Mucosa of descending colon (tissue), 3 donors: ENCODE measurements at regions not wholly inside any gene's neighbourhood (a gene's known extent, or its start where the extent isn't known, plus 50 kb on each side); places are given as distances from the start of the nearest gene placed in this dataset.

Experiments used
- ATAC-seq: fragments of 200-7000 bp; cut with Tn5 transposase; one replicate; pipeline ENCODE4 v1.9.1; 2020; ENCODE audit warnings: mild to moderate bottlenecking, moderate library complexity
- DNase-seq, 3 donors: peaks; one replicate each; pipeline ENCODE4 v3.0.0-alpha.2; 2020
- H3K36me3 ChIP-seq: fragments of 200-600 bp; one replicate; pipeline ENCODE4 v1.8.0; 2021; ENCODE audit warnings: low read depth, mild to moderate bottlenecking
- H3K4me1 ChIP-seq: fragments of 200-600 bp; one replicate; pipeline ENCODE4 v1.8.0; 2021; ENCODE audit warnings: low read depth, mild to moderate bottlenecking
- H3K4me3 ChIP-seq: fragments of 200-600 bp; one replicate; pipeline ENCODE4 v1.8.0; 2021; ENCODE audit warnings: mild to moderate bottlenecking
- H3K9me3 ChIP-seq: fragments of 200-600 bp; one replicate; pipeline ENCODE4 v1.8.0; 2021; ENCODE audit warnings: mild to moderate bottlenecking
- CTCF ChIP-seq: fragments of 200-600 bp; IDR thresholded peaks from one replicate; pipeline ENCODE4 v1.8.0; 2022; ENCODE audit warnings: antibody characterized with exemption, mild to moderate bottlenecking
- intact Hi-C, 2 donors: fragments of 100-400 bp; cut with DNase I in 1 of 2; cut with micrococcal nuclease in 1 of 2; formaldehyde crosslinking; loops; one replicate each; pipeline versions ENCODE4 v1.11.0 to v1.11.1; 2022; cut with DNase I, micrococcal nuclease
- donor health status: DM: no; HTN: no; CAD: no; lungs with moderate emphysema.
- donor health status: DM: no; HTN: no; CAD: no.
- donor health status: DM: no; HTN: yes; CAD: no.

DNA sequence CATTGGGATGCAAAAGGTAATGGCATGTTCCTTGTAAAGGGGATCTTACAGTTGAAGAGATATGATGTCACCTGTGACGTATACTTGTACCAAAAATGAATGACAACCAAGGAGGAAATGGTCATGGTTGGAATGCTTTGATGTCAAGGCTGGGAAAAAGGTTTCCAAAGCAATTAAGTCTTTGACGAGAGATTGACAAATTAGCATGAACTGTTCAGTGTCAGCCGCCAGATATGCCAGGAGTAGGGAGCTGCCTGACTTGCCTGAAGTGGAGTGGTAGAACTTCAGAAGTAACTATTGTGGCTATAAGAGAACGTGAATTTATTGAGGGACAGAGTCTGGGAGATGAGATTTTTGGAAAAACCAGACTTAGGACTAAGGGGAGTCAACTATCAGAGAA lies 88.1 kb downstream of the SEPTIN7 start:
- ATAC-seq: no peak

DNA sequence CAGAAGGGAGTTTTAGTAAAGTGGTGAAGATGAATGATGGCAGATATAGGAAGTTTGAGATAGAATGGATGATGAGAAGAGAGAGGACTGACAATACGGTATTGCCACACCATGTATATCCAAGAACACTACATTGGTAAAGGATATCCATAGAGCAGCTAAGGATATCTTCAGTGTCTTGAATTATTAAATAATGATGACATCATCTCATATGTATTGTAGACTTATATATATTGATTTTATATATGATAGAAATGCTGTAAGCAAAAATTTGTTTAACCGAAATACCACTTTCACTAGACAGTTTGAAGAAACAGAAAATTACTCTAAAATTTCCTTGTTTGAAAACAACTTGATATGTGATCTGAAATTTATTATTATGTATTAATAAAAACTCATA lies 89.0 kb downstream of the SEPTIN7 start:
- Histone ChIP-seq H3K36me3 (no peaks in the 10 kb centered on the region), H3K4me1 (no peaks in the 10 kb centered on the region), H3K4me3 (no peak overlapping the region), H3K9me3 (no peaks in the 10 kb centered on the region)
- DNase-seq: no peak
- TF ChIP-seq CTCF: no peak
- intact Hi-C loops: no loop called here
- no peak for ATAC-seq

More for the DNA sequence above, 88.1 kb downstream of the SEPTIN7 start:
- no peak overlapping the region for H3K4me3 ChIP-seq
- H3K36me3 ChIP-seq: no peaks in the 10 kb centered on the region
- intact Hi-C loops: no loop called here
- no peaks in the 10 kb centered on the region for H3K9me3 ChIP-seq
- no peaks in the 10 kb centered on the region for H3K4me1 ChIP-seq
- TF ChIP-seq CTCF: no peak
- no peak for DNase-seq

DNA sequence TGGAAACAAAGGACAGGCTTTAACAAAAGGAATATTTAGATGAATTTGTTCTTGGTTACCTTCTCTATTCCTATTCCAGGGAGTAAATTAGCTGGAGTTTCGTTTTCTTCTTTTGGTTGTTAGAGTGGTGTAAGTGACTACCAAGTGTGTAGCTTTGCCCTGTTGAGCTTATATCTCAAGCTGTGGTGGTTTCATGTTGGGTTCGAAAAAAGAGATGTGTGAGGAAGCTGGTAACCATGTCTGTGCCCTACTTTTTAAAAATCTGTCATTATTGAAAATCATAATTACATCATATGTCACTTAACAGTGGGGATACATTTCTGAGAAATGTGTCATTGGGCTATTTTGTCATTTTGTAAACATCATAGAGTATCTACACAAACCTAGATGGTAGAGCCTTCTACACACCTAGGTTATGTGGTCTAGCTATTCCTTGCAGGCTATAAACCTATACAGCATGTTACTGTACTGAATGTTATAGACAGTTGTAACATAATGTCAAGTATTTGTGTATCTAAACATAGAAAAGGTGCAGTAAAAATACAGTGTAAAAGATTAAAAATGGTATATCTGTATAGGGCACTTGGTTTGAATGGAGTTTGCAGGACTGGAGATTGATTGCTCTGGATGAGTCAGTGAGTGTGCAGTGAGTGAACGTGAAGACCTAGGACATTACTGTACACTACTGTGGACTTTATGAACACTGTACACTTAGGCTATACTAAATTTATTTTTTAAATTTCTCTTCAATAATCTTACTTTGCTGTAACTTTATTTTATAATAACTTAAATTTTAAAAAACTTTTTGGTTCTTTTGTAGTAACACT lies 90.4 kb downstream of the SEPTIN7 start:
- Histone ChIP-seq H3K36me3 (no peaks in the 10 kb centered on the region), H3K4me1 (no peaks in the 10 kb centered on the region), H3K4me3 (no peak overlapping the region), H3K9me3 (no peaks in the 10 kb centered on the region)
- intact Hi-C loops: no loop called here
- no peak for TF ChIP-seq CTCF
- ATAC-seq: no peak
- no peak for DNase-seq

DNA sequence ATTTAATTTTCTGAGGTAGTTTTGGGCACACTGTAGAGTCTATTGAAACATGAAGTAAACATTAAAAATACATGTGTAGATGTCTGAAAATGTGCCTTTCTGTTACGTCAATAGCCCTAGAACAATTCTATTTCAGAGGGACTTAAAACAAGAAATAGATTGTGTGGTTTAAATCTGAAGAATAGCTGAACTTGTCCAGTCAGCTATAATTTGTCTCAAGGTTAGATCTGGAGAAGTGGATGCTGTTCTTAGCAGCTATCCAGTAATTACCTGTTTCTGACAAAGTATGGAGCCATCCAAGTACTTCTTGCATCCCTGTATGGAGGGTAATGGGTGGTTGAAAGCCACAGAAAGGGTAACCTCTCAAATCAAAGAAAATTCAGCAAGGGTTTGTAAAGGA lies 92.8 kb downstream of the SEPTIN7 start:
- Histone ChIP-seq H3K36me3 (no peaks in the 10 kb centered on the region), H3K9me3 (no peaks in the 10 kb centered on the region), H3K4me3 (no peak overlapping the region), H3K4me1 (no peaks in the 10 kb centered on the region)
- intact Hi-C loops: no loop called here
- no peak for ATAC-seq
- DNase-seq: no peak
- TF ChIP-seq CTCF: no peak

DNA sequence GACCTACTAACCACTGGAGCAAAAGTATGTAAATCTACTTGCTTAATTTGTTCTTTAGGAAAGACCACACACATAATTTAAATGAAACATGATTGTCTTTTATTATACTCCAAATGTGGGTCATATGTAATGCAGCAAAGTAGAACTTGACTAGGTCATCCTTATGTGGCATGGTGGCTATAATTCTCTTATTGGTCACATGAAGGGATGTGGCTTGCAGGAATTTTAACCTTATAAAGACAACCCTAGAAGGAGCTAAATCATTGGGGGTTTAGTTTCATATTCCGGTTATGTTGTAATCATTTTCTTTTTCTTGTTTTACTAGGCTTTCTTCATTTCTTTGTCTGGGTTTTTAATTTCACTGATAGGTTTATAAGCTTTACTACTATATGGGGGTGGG lies 93.9 kb downstream of the SEPTIN7 start:
- DNase-seq (no peak), ATAC-seq (no peak)
- intact Hi-C loops: no loop called here
- Histone ChIP-seq H3K36me3 (no peaks in the 10 kb centered on the region), H3K4me1 (no peaks in the 10 kb centered on the region), H3K9me3 (no peaks in the 10 kb centered on the region), H3K4me3 (no peak overlapping the region)
- TF ChIP-seq CTCF: no peak
